NCI-H1048 (cell line): ENCODE measurements at regions not wholly inside any gene's neighbourhood (a gene's known extent, or its start where the extent isn't known, plus 50 kb on each side); places are given as distances from the start of the nearest gene placed in this dataset.

Source experiments
- DNase-seq: peaks from one replicate; lab custom pipeline; 2025; lab: John Stamatoyannopoulos, UW

- no peak for DNase-seq
These were observed 119.4 kb downstream of the RAB11FIP2 start for GRCh38 chr10:117927332-117927731.

DNA sequence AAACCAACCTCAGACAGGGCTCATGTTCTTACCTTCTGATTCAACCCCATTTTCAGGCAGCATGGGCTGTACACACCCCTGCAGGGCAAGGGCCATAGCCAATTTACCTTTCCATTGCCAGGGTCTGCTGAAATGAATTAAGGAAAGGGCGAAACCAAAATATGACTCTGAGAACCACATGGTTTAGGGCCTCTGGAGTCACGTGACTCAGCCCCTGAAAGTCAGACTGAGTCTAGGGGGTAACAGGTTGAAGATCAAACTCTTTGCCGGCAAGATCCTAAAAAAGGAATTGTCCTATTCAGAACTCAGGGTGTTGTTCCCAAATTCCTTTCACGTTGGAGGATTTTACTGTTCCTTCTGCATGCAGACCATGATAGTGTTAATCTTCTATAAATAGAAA lies 118.9 kb downstream of the RAB11FIP2 start:
- no peak for DNase-seq

- no peak for DNase-seq
These were observed 118.5 kb downstream of the RAB11FIP2 start for GRCh38 chr10:117928281-117928680.

- DNase-seq: no peak
These were observed 118.0 kb downstream of the RAB11FIP2 start for GRCh38 chr10:117928741-117929140.

GRCh38 chr10:117929327-117930067 lies 117.2 kb downstream of the RAB11FIP2 start:
- DNase-seq: no peak

DNA sequence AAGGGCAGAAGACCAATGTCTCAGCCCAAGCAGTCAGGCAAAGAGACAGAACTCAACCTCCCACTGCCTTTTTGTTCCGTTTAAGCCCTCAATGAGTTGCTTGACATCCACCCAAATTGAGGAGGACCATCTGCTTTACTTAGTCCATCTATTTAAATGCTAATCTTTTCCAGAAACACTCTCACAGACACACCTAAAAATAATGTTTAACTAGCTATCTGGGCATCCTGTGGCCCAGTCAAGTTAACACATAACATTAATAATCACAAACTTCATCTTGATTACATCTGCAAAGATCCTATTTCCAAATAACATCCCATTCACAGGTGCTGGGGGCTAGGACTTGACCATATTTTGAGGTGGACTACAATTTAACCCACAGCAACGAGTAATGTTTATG lies 115.7 kb downstream of the RAB11FIP2 start:
- no peak for DNase-seq

DNA sequence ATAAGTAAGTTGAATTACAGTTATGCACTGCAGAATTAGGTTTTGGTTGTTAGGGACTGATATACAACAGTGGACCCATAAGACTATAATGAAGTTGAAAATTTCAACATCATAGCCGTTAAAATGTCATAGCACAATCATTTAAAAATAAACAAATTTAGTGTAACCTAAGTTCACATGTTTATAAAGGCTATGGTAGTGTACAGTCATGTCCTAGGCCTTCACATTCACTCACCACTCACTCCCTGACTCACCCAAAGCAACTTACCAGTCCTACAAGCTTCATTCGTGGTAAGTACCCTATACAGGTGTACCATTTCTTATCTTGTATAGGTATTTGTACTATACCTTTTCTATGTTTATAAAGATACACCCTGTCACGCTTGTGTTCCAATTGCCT lies 113.7 kb downstream of the RAB11FIP2 start:
- DNase-seq: no peak

GRCh38 chr10:117934477-117934876 lies 112.3 kb downstream of the RAB11FIP2 start:
- no peak for DNase-seq

DNA sequence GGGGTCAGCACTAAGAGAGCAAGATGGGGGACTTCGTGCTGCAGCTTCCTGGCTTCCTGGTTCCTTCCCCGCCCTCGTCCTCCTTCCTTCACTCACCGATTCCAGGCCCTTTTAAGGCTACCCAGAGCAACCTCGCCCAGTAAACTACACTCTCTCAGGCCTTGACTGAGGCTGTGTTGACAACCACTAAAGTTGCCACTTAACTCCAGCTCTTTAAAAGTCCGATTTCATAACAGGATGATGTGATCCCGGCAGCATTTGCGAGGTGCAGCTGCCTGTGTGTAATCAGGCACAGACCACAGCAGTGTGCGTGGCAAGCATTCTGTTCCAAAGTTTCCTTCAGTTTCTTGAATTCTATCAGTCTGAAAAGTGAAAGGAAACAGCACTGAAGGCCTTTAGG lies 110.6 kb downstream of the RAB11FIP2 start:
- no peak for DNase-seq

DNA sequence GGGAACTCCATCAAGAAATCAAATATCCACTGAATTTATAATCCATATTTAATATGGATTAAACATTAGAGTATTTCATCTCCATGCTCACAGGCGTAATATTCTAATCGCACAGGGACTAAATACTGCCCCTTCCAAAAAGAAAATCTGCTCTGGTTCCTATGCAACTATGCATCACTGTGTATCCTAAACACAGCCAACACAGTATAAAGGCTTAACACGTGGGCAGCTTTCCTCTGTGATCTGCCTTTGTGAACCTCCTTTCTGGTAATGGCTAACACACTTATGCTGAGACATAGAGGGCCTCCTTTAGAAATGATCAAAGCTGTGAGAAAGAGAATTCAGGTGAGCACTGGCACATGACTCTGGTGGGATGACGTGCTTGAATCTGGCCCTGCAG lies 110.2 kb downstream of the RAB11FIP2 start:
- no peak for DNase-seq

GRCh38 chr10:117936976-117937375 lies 109.8 kb downstream of the RAB11FIP2 start:
- no peak for DNase-seq

DNA sequence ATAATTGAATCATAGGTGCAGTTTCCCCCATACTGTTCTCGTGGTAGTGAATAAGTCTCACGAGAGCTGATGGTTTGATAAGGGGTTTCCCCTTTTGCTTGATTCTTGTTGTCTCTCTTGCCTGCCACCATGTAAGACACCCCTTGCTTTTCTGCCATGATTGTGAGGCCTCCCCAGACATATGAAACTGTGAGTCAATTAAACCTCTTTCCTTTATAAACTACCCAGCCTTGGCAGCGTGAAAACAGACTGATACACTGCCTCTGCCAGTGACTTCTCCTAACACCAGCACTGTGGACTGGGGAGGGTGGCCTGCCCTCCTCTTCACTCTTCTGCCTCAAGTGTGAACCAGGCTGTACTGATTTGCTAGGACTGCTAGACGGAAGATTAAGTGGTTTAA lies 108.6 kb downstream of the RAB11FIP2 start:
- DNase-seq: no peak

- DNase-seq: no peak
These were observed 104.5 kb downstream of the RAB11FIP2 start for GRCh38 chr10:117942226-117942625.

DNA sequence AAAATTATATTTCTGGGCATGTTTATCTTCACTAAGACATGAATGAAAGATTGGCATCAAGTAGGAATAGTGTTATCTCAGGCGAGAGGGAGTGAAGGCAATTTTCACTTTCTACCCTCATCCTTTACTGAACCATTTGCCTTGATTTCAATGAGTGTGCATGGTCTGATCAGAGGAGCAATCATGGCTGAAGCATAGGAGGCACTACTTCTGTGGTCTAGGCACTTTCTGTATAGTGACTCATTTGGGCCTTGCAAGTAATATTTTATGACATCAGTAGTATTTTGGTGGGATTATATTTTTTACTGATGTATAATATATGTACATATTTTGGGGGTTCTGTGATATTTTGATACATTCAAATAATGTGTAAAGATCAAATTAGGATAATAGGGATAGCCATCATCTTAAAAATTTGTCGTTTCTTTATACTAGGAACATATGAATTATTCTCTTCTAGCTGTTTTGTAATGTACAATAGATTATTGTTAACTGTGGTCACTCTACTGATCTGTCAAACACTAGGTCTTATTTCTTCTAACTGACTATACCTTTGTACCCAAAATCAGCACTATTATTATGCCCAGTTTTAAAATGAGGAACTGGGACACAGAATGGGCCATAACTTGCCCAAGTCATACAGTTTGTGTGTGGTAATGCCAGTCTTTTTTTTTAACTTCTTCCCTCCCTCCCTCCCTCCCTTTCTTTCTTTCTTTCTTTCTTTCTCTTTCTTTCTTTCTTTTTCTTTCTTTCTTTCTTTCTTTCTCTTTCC lies 101.9 kb downstream of the RAB11FIP2 start:
- no peak for DNase-seq

GRCh38 chr10:117945651-117946050 lies 101.1 kb downstream of the RAB11FIP2 start:
- DNase-seq: no peak

GRCh38 chr10:117946525-117947070 lies 100.1 kb downstream of the RAB11FIP2 start:
- no peak for DNase-seq

- DNase-seq: no peak
These were observed 98.2 kb downstream of the RAB11FIP2 start for GRCh38 chr10:117948493-117948892.

GRCh38 chr10:117950408-117950807 lies 96.3 kb downstream of the RAB11FIP2 start:
- no peak for DNase-seq
